ENCODE measurements at regions not wholly inside any gene's neighbourhood (a gene's known extent, or its start where the extent isn't known, plus 50 kb on each side); places are given as distances from the start of the nearest gene placed in this dataset.

GRCh38 chr7:46705386-46706255 lies 784.5 kb upstream of the IGFBP3 start:
- no peak for DNase-seq

GRCh38 chr7:46696741-46697140 lies 775.7 kb upstream of the IGFBP3 start:
- DNase-seq = no peak

DNA sequence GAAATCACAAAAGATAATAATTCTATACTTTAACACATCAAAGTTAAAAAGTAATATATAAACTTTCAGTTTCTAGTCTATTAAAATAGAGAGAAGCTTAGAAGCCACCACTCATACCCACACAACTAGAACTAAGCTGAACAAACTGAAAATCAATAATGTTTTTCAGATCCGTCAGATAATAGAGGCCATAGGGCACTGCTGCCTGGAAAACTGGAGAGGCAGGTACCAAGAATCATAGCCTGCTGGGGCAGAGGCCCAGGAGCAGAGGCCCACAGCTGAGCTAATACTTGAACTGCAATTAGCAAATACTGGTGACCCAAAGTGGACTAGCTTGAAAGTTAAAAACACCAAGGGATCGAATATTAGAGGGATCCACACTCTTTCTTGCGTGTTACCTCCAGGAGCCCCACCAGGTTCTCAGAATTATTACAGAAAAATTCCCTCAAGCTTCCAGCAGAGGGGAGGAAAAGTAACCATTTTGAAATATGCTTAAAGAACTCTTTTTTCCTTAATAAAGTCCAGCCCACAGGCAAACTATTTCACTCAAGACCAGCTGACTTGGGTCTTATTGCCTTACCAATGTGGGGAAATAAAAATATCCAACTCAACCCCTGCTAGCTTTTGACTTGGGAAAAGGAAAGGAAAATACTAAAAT lies 774.1 kb upstream of the IGFBP3 start:
- DNase-seq = no peak

- DNase-seq = no peak
Observed at GRCh38 chr7:46694058-46694457, 773.0 kb upstream of the IGFBP3 start.

- no peak for DNase-seq
Observed at GRCh38 chr7:46687203-46687602, 766.1 kb upstream of the IGFBP3 start.

GRCh38 chr7:46685051-46685450 lies 764.0 kb upstream of the IGFBP3 start:
- no peak for DNase-seq

GRCh38 chr7:46682836-46683624 lies 762.0 kb upstream of the IGFBP3 start:
- no peak for DNase-seq

- DNase-seq = no peak
Observed at GRCh38 chr7:46681865-46682503, 760.9 kb upstream of the IGFBP3 start.

GRCh38 chr7:46680147-46680546 lies 759.1 kb upstream of the IGFBP3 start:
- DNase-seq = no peak

DNA sequence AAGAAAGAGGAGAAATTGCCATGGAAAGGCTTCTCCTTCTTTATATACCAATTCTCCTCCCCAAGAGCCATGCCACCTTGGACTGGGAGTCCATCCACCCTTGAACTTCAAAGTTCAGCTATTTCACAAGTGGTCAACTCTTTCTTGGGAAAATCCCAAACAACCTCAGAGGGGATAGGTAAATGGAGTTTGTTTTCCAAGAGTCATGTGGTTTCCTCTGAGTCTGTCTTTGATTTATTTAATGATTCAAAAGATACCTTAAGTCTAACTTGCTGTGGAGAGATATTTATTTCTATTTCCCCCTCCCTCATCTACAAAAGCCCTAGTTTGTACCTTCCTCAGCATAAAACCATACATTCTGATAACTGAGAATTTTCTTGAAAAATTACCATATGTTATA lies 758.6 kb upstream of the IGFBP3 start:
- no peak for DNase-seq

DNA sequence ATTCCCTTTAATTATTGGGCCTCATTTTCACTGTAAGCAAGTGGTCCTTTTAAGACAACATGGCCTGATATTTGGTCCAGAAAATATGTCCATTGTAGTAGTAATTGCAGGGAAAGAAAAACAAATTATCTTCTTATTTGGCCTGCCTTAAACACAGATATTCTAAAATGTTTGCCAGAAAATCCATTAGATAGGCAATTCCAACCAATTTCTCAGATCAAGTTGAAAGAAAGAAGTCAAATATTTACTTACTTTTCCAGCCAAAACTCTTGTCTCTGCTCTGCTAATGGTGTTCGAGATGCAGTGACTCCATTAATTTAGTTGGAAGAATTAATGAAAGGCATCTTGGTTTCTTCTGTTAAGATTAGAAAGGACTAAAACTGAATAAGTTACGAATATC lies 757.3 kb upstream of the IGFBP3 start:
- DNase-seq = no peak

- no peak for DNase-seq
Observed at GRCh38 chr7:46675456-46675855, 754.4 kb upstream of the IGFBP3 start.

- no peak for DNase-seq
Observed at GRCh38 chr7:46672861-46673260, 751.8 kb upstream of the IGFBP3 start.

- no peak for DNase-seq
Observed at GRCh38 chr7:46671108-46671769, 750.2 kb upstream of the IGFBP3 start.

DNA sequence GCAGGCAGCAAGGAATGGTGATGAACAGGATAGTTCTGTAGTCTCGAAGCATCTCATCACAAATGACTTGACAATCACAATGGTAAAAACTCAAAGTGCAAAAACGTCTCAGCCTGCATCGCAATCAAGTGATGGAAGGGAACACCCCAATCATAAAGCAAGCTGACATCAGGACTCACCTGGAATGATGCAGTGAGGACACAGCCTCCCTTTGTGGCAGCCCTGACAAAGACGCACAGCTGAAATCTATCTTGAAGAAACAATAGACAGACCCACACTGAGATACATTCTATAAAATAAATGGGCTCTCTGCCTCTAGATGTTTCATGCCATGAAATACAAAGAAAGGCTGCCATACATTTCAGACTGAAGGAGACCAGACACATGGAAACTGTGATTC lies 748.0 kb upstream of the IGFBP3 start:
- no peak for DNase-seq

DNA sequence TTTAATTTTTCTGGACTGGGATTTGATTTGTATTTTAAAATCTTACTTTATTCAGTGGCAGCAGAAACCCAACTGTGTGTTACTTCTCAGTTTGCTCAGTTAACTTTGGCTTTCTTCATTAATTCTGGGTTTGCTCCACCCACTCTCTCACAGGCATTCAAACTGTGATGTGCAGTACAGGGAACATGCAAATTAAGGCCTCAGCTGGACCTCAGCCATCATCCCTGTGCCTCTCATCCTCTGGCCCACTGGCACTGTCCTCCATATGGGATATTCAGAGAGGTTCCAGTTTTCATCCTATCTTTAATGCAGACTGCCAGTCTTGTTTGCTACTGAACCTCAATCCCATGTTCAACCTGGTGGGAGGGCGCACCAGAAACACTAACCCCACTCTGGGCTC lies 743.4 kb upstream of the IGFBP3 start:
- DNase-seq = no peak

DNA sequence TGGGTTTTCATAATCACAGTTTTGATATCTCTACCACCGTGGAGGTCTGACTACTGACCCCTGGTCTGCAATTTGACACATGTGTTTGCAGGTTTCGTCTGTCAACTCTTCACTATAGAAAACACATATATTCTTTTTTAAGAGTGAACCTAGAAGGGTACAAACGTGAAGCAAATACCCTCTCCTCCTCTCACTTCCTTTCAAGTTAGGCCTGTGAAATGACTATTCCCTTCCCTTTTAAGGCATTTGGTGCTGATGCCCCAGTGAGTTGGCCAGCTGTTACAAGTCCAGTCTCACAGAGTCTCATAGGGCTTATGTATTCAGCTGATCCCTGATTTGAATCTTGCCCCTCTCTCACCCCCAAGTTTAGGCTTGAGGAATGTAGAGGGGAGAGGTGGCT lies 742.0 kb upstream of the IGFBP3 start:
- DNase-seq = no peak

DNA sequence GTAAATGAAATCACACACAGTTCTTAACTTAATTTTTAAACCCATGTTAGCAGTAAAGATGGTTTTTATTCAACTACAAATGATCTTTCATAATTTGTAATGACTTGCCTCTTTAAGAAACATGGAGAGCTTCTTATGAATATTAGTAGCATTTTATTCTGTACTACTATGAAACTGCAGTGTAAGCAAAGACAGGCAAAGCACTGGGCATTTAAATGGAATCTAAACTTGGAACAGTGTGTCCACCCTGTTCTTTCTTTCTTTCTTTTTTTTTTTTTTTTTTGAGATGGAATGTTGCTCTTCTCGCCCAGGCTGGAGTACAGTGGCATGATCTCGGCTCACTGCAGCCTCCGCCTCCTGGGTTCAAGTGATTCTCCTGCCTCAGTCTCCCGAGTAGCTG lies 740.4 kb upstream of the IGFBP3 start:
- DNase-seq = no peak

- DNase-seq = no peak
Observed at GRCh38 chr7:46660402-46660980, 739.4 kb upstream of the IGFBP3 start.

DNA sequence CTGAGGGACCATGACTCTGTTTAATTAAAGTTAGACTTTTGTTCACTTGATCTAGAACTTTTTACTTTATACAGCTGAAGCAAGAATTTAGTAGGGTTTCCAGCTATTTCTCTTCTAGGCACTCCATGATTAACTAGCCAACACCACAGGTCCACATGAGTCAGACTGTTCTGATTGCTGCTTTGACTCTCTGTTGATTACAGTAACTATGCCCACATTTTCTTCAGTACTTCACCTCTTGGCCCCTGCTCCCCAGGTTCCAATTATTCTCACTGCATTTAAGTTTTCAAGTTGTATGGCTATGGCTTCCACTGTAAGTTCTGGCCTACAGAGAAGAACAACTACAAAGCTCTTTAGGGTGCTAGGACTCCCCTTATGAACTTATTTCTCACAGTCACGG lies 737.2 kb upstream of the IGFBP3 start:
- no peak for DNase-seq

DNA sequence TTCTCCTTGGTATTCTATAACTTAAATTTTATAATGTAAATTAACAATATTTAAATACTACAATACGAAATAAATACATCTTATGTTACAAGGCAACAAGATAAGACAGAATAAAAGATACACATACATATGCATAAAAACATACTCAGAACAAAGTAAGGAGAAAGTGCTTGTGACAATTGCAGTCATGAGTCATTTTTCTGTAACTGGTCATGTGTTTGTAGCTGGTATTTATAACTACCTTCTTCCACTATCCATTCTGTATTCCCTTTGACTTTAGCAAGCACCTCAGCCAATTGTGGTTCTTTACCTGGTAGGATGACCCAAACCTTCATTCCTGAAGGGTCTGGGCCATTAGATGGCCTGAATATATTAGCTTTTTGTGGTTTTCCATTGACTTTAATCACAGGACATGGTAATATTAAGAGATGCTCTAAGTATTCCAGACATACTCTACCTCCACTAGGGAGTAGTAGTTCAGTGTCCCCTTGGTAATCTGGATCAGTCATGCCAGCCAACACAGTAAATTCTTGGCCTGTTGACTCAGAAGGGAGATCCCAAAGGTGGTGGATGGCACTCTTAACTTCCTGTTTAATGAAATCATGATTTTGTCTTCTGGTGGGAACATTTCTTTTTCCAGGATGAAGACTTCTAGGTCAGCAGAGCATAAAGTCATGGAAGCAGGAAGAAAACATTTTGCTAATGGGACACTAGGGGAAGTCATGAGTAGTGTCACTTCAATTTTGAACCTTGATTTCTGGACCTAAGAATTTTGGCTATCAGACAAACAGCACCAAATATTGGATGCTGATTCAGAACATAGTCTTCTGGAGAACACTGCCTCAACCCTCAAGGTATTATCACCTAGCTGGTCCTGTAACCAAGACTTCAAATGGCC lies 733.7 kb upstream of the IGFBP3 start:
- no peak for DNase-seq

Data from CD4-positive, alpha-beta T cell treated with Interleukin-15 for 1 hour (primary cell).